GM12872 (cell line): ENCODE measurements at regions not wholly inside any gene's neighbourhood (a gene's known extent, or its start where the extent isn't known, plus 50 kb on each side); places are given as distances from the start of the nearest gene placed in this dataset.

Source experiments
- CTCF ChIP-seq: IDR thresholded peaks from 3 replicates; pipeline ENCODE4 v1.5.1; 2011; ENCODE audit warnings: low read depth, mild to moderate bottlenecking, low read length, moderate library complexity; ENCODE audit not compliant: insufficient read depth

- TF ChIP-seq CTCF = no peak
These were observed 75.4 kb upstream of the PACRGL start for GRCh38 chr4:20624793-20625374.

- TF ChIP-seq CTCF = no peak
These were observed 74.8 kb upstream of the PACRGL start for GRCh38 chr4:20625426-20625825.

GRCh38 chr4:20626326-20627005, 73.8 kb upstream of the PACRGL start:
- no peak for TF ChIP-seq CTCF

- no peak for TF ChIP-seq CTCF
These were observed 72.4 kb upstream of the PACRGL start for GRCh38 chr4:20627866-20628265.

GRCh38 chr4:20629186-20630106, 70.8 kb upstream of the PACRGL start:
- no peak for TF ChIP-seq CTCF

- no peak for TF ChIP-seq CTCF
These were observed 61.4 kb upstream of the PACRGL start for GRCh38 chr4:20638825-20639224.

- TF ChIP-seq CTCF = no peak
These were observed 60.9 kb upstream of the PACRGL start for GRCh38 chr4:20639346-20639745.
